Ishikawa (cell line): ENCODE measurements at regions not wholly inside any gene's neighbourhood (a gene's known extent, or its start where the extent isn't known, plus 50 kb on each side); places are given as distances from the start of the nearest gene placed in this dataset.

ENCODE experiments used
- CEBPB ChIP-seq: IDR thresholded peaks from 2 replicates; pipeline ENCODE4 v1.6.1; 2012
- CREB1 ChIP-seq: IDR thresholded peaks from 2 replicates; pipeline ENCODE4 v1.6.1; 2012; ENCODE audit warnings: low read depth
- EGR1 ChIP-seq: IDR thresholded peaks from 2 replicates; pipeline ENCODE4 v1.6.1; 2012
- EP300 ChIP-seq: IDR thresholded peaks from 2 replicates; pipeline ENCODE4 v1.6.1; 2012; ENCODE audit warnings: borderline replicate concordance
- FOXM1 ChIP-seq: IDR thresholded peaks from 2 replicates; pipeline ENCODE4 v1.6.1; 2012; ENCODE audit warnings: low read depth, borderline replicate concordance
- MAX ChIP-seq: IDR thresholded peaks from 2 replicates; pipeline ENCODE4 v1.6.1; 2012
- NFIC ChIP-seq: IDR thresholded peaks from 2 replicates; pipeline ENCODE4 v1.6.1; 2012
- RAD21 ChIP-seq: IDR thresholded peaks from 2 replicates; pipeline ENCODE4 v1.6.1; 2012; ENCODE audit warnings: low read depth
- TAF1 ChIP-seq: IDR thresholded peaks from 2 replicates; pipeline ENCODE4 v1.6.1; 2012; ENCODE audit warnings: low read depth, mild to moderate bottlenecking
- TCF12 ChIP-seq: IDR thresholded peaks from 2 replicates; pipeline ENCODE4 v1.6.1; 2012; ENCODE audit warnings: low read depth
- TEAD4 ChIP-seq: IDR thresholded peaks from 2 replicates; pipeline ENCODE4 v1.6.1; 2012
- YY1 ChIP-seq: IDR thresholded peaks from 2 replicates; pipeline ENCODE4 v1.6.1; 2012; ENCODE audit warnings: low read depth
- ZBTB7A ChIP-seq: IDR thresholded peaks from 2 replicates; pipeline ENCODE4 v1.6.1; 2012; ENCODE audit warnings: low read depth
- TF ChIP-seq, protein P1 (sequence below): IDR thresholded peaks from 2 replicates; pipeline ENCODE4 v1.6.1; 2012; ENCODE audit warnings: low read depth, mild to moderate bottlenecking
- TF ChIP-seq, protein P2 (sequence below): IDR thresholded peaks from 2 replicates; pipeline ENCODE4 v1.6.1; 2012

- no peak for TF ChIP-seq YY1
- no peak for TF ChIP-seq CREB1
- no peak for TF ChIP-seq CEBPB
- no peak for TF ChIP-seq MAX
- TF ChIP-seq FOXM1: no peak
- TF ChIP-seq EGR1: no peak
Measured at GRCh38 chr2:145638675-145639074, 1118.8 kb upstream of the ZEB2 start.

DNA sequence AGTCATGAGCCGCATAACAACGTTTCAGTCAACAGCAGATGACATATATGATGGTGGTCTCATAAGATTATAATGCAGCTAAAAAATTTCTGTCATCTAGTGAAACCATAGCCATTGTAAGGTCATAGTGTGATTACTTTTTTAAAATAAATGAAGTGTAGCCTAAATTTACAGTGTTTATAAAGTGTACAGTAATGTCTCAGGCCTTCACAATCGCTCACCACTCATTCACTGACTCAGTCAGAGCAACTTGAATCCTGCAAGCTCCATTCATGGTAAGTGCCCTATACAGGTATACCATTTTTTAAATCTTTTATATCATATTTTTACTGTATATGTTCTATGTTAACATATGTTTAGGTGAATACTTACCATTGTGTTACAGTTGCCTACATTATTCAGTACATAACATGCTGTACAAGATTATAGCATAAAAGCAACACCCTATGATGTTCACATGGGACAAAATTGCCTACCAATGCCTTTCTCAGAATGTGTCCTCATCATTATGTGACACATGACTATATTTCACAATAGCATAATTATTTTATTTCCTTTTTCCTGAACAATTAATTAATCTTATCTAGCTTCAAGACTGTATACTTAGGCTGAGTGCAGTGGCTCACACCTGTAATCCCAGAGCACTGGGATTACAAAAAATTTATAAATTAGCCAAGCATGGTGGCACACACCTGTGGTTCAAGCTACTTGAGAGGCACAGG is 1115.9 kb upstream of the ZEB2 start:
- no peak for TF ChIP-seq ZBTB7A
- no peak for TF ChIP-seq RAD21
- TF ChIP-seq MAX: no peak
- no peak for TF ChIP-seq YY1
- no peak for TF ChIP-seq TEAD4
- no peak for TF ChIP-seq TCF12
- no peak for TF ChIP-seq TAF1
- no peak for TF ChIP-seq EGR1
- no peak for TF ChIP-seq CREB1
- no peak for TF ChIP-seq EP300
- TF ChIP-seq, protein P1, sequence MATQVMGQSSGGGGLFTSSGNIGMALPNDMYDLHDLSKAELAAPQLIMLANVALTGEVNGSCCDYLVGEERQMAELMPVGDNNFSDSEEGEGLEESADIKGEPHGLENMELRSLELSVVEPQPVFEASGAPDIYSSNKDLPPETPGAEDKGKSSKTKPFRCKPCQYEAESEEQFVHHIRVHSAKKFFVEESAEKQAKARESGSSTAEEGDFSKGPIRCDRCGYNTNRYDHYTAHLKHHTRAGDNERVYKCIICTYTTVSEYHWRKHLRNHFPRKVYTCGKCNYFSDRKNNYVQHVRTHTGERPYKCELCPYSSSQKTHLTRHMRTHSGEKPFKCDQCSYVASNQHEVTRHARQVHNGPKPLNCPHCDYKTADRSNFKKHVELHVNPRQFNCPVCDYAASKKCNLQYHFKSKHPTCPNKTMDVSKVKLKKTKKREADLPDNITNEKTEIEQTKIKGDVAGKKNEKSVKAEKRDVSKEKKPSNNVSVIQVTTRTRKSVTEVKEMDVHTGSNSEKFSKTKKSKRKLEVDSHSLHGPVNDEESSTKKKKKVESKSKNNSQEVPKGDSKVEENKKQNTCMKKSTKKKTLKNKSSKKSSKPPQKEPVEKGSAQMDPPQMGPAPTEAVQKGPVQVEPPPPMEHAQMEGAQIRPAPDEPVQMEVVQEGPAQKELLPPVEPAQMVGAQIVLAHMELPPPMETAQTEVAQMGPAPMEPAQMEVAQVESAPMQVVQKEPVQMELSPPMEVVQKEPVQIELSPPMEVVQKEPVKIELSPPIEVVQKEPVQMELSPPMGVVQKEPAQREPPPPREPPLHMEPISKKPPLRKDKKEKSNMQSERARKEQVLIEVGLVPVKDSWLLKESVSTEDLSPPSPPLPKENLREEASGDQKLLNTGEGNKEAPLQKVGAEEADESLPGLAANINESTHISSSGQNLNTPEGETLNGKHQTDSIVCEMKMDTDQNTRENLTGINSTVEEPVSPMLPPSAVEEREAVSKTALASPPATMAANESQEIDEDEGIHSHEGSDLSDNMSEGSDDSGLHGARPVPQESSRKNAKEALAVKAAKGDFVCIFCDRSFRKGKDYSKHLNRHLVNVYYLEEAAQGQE: no peak
- no peak for TF ChIP-seq CEBPB
- no peak for TF ChIP-seq FOXM1
- TF ChIP-seq, protein P2, sequence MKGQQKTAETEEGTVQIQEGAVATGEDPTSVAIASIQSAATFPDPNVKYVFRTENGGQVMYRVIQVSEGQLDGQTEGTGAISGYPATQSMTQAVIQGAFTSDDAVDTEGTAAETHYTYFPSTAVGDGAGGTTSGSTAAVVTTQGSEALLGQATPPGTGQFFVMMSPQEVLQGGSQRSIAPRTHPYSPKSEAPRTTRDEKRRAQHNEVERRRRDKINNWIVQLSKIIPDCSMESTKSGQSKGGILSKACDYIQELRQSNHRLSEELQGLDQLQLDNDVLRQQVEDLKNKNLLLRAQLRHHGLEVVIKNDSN: no peak
- no peak for TF ChIP-seq NFIC

GRCh38 chr2:145631561-145631960 is 1111.6 kb upstream of the ZEB2 start:
- no peak for TF ChIP-seq TEAD4
- TF ChIP-seq TAF1: no peak
- no peak for TF ChIP-seq EGR1
- TF ChIP-seq TCF12: no peak
- TF ChIP-seq ZBTB7A: no peak
- TF ChIP-seq MAX: no peak
- no peak for TF ChIP-seq RAD21
- TF ChIP-seq EP300: no peak
- TF ChIP-seq CREB1: no peak
- TF ChIP-seq, protein P1: no peak
- no peak for TF ChIP-seq FOXM1
- TF ChIP-seq NFIC: no peak
- TF ChIP-seq CEBPB: no peak
- TF ChIP-seq YY1: no peak
- TF ChIP-seq, protein P2: no peak

- TF ChIP-seq NFIC (no peak), FOXM1 (no peak), ZBTB7A (no peak), EP300 (no peak), CEBPB (no peak), CREB1 (no peak)
- TF ChIP-seq, protein P1: no peak
- TF ChIP-seq, protein P2: no peak
Measured at GRCh38 chr2:145626301-145626700, 1106.4 kb upstream of the ZEB2 start.
